ENCODE measurements at regions not wholly inside any gene's neighbourhood (a gene's known extent, or its start where the extent isn't known, plus 50 kb on each side); places are given as distances from the start of the nearest gene placed in this dataset.

DNA sequence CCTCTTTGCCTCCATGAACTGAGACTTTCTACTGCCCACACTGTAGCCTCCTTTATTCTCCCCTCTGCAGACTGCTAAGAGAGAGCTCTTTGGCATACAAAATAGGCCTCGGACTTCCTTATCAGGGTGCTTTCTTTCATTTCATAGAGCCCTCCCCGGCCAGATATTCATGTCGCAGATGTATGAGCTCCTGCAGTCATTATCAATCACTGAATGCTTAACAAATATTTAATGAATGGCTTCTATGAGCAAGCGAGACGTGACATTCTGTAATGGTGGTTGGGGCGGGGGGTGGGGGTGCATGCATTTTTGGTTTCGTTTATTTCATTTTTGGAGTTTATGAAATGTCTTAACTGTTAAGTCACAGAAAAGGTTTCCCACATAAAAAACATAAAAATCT lies 344.8 kb upstream of the KAZN start:
- CTCF ChIA-PET, result no interaction called here
- H3K9me2 ChIP-seq (ENCODE audit: insufficient read depth), result no peaks in the 10 kb centered on the region
- no peaks in the 10 kb centered on the region for H3F3A ChIP-seq (ENCODE audit: insufficient read depth, low read depth)
- no peak overlapping the region for H2AFZ ChIP-seq
- peaks cover under 1% of the 10 kb centered on the region; the same call in 1 of the 2 replicates for H3K27me3 ChIP-seq (ENCODE audit: insufficient read depth, low read depth)
- H3K36me3 ChIP-seq (ENCODE audit: low read depth), result no peaks in the 10 kb centered on the region
- no peaks in the 10 kb centered on the region for H3K4me1 ChIP-seq (replicated peaks; ENCODE audit: insufficient read depth)
- POLR2A ChIA-PET (ENCODE audit: unreplicated experiment), result no interaction called here
- H4K20me1 ChIP-seq (ENCODE audit: insufficient read depth), result no peaks in the 10 kb centered on the region
- BruUV-seq (replicated peaks), result no TSS peak
- no peaks in the 10 kb centered on the region for H3K9me3 ChIP-seq (ENCODE audit: insufficient read depth, low read depth)
- no peak overlapping the region for H3K4me3 ChIP-seq
- no peaks in the 10 kb centered on the region for H3K79me2 ChIP-seq (ENCODE audit: low read depth)
- no peak overlapping the region for H3K4me2 ChIP-seq
- intact Hi-C loops (cut with micrococcal nuclease; ENCODE audit: unreplicated experiment), result no loop called here
- no peak overlapping the region for H3K27ac ChIP-seq
- TF ChIP-seq, protein P1, sequence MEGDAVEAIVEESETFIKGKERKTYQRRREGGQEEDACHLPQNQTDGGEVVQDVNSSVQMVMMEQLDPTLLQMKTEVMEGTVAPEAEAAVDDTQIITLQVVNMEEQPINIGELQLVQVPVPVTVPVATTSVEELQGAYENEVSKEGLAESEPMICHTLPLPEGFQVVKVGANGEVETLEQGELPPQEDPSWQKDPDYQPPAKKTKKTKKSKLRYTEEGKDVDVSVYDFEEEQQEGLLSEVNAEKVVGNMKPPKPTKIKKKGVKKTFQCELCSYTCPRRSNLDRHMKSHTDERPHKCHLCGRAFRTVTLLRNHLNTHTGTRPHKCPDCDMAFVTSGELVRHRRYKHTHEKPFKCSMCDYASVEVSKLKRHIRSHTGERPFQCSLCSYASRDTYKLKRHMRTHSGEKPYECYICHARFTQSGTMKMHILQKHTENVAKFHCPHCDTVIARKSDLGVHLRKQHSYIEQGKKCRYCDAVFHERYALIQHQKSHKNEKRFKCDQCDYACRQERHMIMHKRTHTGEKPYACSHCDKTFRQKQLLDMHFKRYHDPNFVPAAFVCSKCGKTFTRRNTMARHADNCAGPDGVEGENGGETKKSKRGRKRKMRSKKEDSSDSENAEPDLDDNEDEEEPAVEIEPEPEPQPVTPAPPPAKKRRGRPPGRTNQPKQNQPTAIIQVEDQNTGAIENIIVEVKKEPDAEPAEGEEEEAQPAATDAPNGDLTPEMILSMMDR (conservative IDR thresholded peaks at IDR 0.05), result no peak
- no peak for TF ChIP-seq EZH2 (IDR thresholded peaks at IDR 0.05; ENCODE audit: low read depth)
- DNase-seq, result no peak

DNA sequence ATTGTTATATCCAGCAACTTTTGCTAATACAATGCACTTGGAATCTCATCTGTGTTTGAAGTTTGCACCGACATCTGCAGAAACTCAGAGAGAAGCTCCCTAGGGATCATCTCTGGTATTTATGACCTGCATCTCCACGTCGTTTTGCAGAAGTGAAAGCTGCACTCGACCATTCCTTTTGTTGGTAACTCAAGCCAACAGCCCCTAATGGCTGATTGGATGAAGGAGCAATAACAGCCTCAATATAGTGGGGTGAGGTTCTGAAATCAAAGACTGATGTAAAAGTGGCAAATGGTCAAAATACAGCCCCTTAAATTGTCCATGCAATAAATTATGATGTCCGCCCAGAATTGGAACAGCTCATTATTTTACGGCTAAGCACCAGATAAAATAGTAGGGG lies 344.2 kb upstream of the KAZN start:
- BruUV-seq (replicated peaks), result no TSS peak
- Histone ChIP-seq H3K4me1 (replicated peaks; ENCODE audit: insufficient read depth) (no peaks in the 10 kb centered on the region), H3F3A (ENCODE audit: insufficient read depth, low read depth) (no peaks in the 10 kb centered on the region), H3K79me2 (ENCODE audit: low read depth) (no peaks in the 10 kb centered on the region), H3K4me2 (no peak overlapping the region), H2AFZ (no peak overlapping the region), H3K9me3 (ENCODE audit: insufficient read depth, low read depth) (no peaks in the 10 kb centered on the region), H3K27me3 (ENCODE audit: insufficient read depth, low read depth) (peaks cover 6% of the 10 kb centered on the region; the same call in 1 of the 2 replicates), H3K36me3 (ENCODE audit: low read depth) (no peaks in the 10 kb centered on the region), H3K9me2 (ENCODE audit: insufficient read depth) (no peaks in the 10 kb centered on the region), H4K20me1 (ENCODE audit: insufficient read depth) (no peaks in the 10 kb centered on the region), H3K27ac (no peak overlapping the region), H3K4me3 (no peak overlapping the region)
- CTCF ChIA-PET, result interaction anchor here (0.6 kb wide), 1 partner anchor 827 kb away, joined by 5 read pairs; no protein-coding TSS in a partner anchor
- DNase-seq, result no peak
- POLR2A ChIA-PET (ENCODE audit: unreplicated experiment), result no interaction called here
- TF ChIP-seq, protein P1 (conservative IDR thresholded peaks at IDR 0.05), result no peak
- TF ChIP-seq EZH2 (IDR thresholded peaks at IDR 0.05; ENCODE audit: low read depth), result no peak
- intact Hi-C loops (cut with micrococcal nuclease; ENCODE audit: unreplicated experiment), result no loop called here

DNA sequence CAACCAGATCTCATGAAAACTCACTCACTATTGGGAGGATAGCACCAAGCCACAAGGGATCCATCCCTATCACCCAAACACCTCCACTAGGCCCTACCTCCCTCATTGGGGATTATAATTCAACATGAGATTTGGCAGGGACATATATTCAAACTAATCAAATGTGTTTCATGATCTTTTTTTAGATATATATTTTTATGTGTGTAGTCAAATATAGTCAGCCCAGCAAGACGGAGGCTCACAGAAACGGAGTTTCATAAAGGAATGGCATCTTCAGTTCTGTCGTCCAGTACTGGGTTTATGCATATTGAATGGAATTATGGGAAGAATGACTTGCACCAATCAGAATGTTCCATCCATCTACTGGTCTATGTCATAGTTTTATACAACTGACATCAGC lies 343.3 kb upstream of the KAZN start:
- H3K79me2 ChIP-seq (ENCODE audit: low read depth), result no peaks in the 10 kb centered on the region
- no peak for DNase-seq
- no peak overlapping the region for H3K27ac ChIP-seq
- H4K20me1 ChIP-seq (ENCODE audit: insufficient read depth), result no peaks in the 10 kb centered on the region
- TF ChIP-seq, protein P1 (conservative IDR thresholded peaks at IDR 0.05), result no peak
- no peak for TF ChIP-seq EZH2 (IDR thresholded peaks at IDR 0.05; ENCODE audit: low read depth)
- H3F3A ChIP-seq (ENCODE audit: insufficient read depth, low read depth), result no peaks in the 10 kb centered on the region
- no peak overlapping the region for H3K4me3 ChIP-seq
- intact Hi-C loops (cut with micrococcal nuclease; ENCODE audit: unreplicated experiment), result no loop called here
- H3K4me1 ChIP-seq (replicated peaks; ENCODE audit: insufficient read depth), result no peaks in the 10 kb centered on the region
- ChIA-PET CTCF (no interaction called here), POLR2A (ENCODE audit: unreplicated experiment) (no interaction called here)
- no peak overlapping the region for H2AFZ ChIP-seq
- no peaks in the 10 kb centered on the region for H3K9me2 ChIP-seq (ENCODE audit: insufficient read depth)
- no peaks in the 10 kb centered on the region for H3K9me3 ChIP-seq (ENCODE audit: insufficient read depth, low read depth)
- H3K36me3 ChIP-seq (ENCODE audit: low read depth), result no peaks in the 10 kb centered on the region
- H3K4me2 ChIP-seq, result no peak overlapping the region
- H3K27me3 ChIP-seq (ENCODE audit: insufficient read depth, low read depth), result peaks cover 16% of the 10 kb centered on the region
- no TSS peak for BruUV-seq (replicated peaks)

Measured in PC-9 (cell line).